OCI-LY1 (cell line): ENCODE measurements at regions not wholly inside any gene's neighbourhood (a gene's known extent, or its start where the extent isn't known, plus 50 kb on each side); places are given as distances from the start of the nearest gene placed in this dataset.

Source experiments
- H2AFZ ChIP-seq: fragments of 200-600 bp; sonication (generic), shearing (Covaris generic); 2 replicates; pipeline ENCODE4 v1.6.0; 2014; ENCODE audit warnings: antibody characterized with exemption, mild to moderate bottlenecking, low read length
- H3F3A ChIP-seq: fragments of 200-600 bp; sonication (generic), shearing (Covaris generic); 2 replicates; pipeline ENCODE4 v1.6.0; 2014; ENCODE audit warnings: mild to moderate bottlenecking, antibody characterized with exemption, low read length, moderate library complexity; ENCODE audit not compliant: insufficient read depth
- H3K27ac ChIP-seq: fragments of 200-600 bp; sonication (generic); 2 replicates; pipeline ENCODE4 v1.5.1; 2014; ENCODE audit warnings: low read length, mixed run types, mild to moderate bottlenecking, low read depth; ENCODE audit not compliant: poor library complexity, severe bottlenecking
- H3K27me3 ChIP-seq: fragments of 200-600 bp; sonication (generic); 2 replicates; pipeline ENCODE4 v1.6.0; 2014; ENCODE audit warnings: antibody characterized with exemption, mild to moderate bottlenecking, low read length, moderate library complexity; ENCODE audit not compliant: insufficient read depth
- H3K36me3 ChIP-seq: fragments of 200-600 bp; sonication (generic); 2 replicates; pipeline ENCODE4 v1.6.1; 2014; ENCODE audit warnings: mild to moderate bottlenecking, antibody characterized with exemption, low read length, moderate library complexity, mixed read lengths; ENCODE audit not compliant: insufficient read depth
- H3K4me1 ChIP-seq: fragments of 200-600 bp; sonication (generic); 2 replicates; pipeline ENCODE4 v1.5.1; 2014; ENCODE audit warnings: mild to moderate bottlenecking, low read length, moderate library complexity; ENCODE audit not compliant: insufficient read depth, severe bottlenecking
- H3K4me2 ChIP-seq: fragments of 200-600 bp; sonication (generic), shearing (Covaris generic); 2 replicates; pipeline ENCODE4 v1.6.1; 2014; ENCODE audit warnings: low read length
- H3K4me3 ChIP-seq: fragments of 200-600 bp; sonication (generic); 2 replicates; pipeline ENCODE4 v1.5.1; 2014; ENCODE audit warnings: low read length, low read depth, mild to moderate bottlenecking, mixed read lengths; ENCODE audit not compliant: poor library complexity, severe bottlenecking
- H3K79me2 ChIP-seq: fragments of 200-600 bp; shearing (Covaris generic); 2 replicates; pipeline ENCODE4 v1.6.1; 2016; ENCODE audit warnings: mixed run types, low read length, mixed read lengths; ENCODE audit not compliant: insufficient read depth
- H3K9ac ChIP-seq: fragments of 200-600 bp; sonication (generic), shearing (Covaris generic); 2 replicates; pipeline ENCODE4 v1.6.1; 2014; ENCODE audit warnings: mild to moderate bottlenecking, low read length, mixed read lengths
- H3K9me2 ChIP-seq: fragments of 200-600 bp; sonication (generic), shearing (Covaris generic); 2 replicates; pipeline ENCODE4 v1.6.1; 2014; ENCODE audit warnings: low read depth, mild to moderate bottlenecking, low read length, mixed read lengths
- H3K9me3 ChIP-seq: fragments of 200-600 bp; shearing (Covaris generic); 2 replicates; pipeline ENCODE4 v1.6.1; 2014; ENCODE audit warnings: low read length, mixed read lengths
- H4K20me1 ChIP-seq: fragments of 200-600 bp; sonication (generic), shearing (Covaris generic); 2 replicates; pipeline ENCODE4 v1.6.0; 2016; ENCODE audit warnings: mild to moderate bottlenecking, low read length; ENCODE audit not compliant: insufficient read depth
- EZH2 ChIP-seq: fragments of 200-600 bp; sonication (generic), shearing (Covaris generic); IDR thresholded peaks from 2 replicates; pipeline ENCODE4 v1.8.0; 2017; ENCODE audit warnings: borderline replicate concordance, mixed run types, mild to moderate bottlenecking, antibody characterized with exemption, low read length, moderate library complexity, mixed read lengths
- TF ChIP-seq, protein P1 (sequence below): fragments of 200-600 bp; sonication (generic), shearing (Covaris generic); IDR thresholded peaks from 2 replicates; pipeline ENCODE4 v1.5.1; 2017; ENCODE audit warnings: mild to moderate bottlenecking, antibody characterized with exemption, low read length, moderate library complexity, mixed read lengths

DNA sequence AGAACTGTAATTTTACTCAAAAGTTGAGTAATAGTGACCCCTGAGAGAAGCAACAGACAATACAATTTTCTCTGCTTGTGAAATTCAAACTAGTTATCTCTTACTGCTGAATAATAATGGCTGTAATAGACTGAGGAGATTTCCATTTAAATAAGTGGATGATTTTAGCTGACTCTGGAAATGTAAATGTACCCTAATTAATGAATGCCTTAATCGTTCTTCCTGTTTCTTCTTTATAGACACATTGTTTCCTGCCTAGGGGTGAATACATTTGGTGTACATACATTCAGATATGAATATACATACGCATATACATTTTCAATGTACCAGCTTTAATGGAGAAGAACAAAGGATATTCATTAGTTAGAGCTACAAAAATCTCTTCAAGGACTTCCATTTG, 611.9 kb downstream of the TFAP2B start:
- no peaks in the 10 kb centered on the region for H3K79me2 ChIP-seq
- TF ChIP-seq EZH2, result no peak
- TF ChIP-seq, protein P1, sequence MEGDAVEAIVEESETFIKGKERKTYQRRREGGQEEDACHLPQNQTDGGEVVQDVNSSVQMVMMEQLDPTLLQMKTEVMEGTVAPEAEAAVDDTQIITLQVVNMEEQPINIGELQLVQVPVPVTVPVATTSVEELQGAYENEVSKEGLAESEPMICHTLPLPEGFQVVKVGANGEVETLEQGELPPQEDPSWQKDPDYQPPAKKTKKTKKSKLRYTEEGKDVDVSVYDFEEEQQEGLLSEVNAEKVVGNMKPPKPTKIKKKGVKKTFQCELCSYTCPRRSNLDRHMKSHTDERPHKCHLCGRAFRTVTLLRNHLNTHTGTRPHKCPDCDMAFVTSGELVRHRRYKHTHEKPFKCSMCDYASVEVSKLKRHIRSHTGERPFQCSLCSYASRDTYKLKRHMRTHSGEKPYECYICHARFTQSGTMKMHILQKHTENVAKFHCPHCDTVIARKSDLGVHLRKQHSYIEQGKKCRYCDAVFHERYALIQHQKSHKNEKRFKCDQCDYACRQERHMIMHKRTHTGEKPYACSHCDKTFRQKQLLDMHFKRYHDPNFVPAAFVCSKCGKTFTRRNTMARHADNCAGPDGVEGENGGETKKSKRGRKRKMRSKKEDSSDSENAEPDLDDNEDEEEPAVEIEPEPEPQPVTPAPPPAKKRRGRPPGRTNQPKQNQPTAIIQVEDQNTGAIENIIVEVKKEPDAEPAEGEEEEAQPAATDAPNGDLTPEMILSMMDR, result no peak
- H3K9me3 ChIP-seq, result no peaks in the 10 kb centered on the region
- no peaks in the 10 kb centered on the region for H3K36me3 ChIP-seq
- no peaks in the 10 kb centered on the region for H3F3A ChIP-seq
- no peak overlapping the region for H2AFZ ChIP-seq
- no peak overlapping the region for H3K9ac ChIP-seq
- H4K20me1 ChIP-seq, result no peaks in the 10 kb centered on the region
- H3K4me1 ChIP-seq, result no peaks in the 10 kb centered on the region
- no peaks in the 10 kb centered on the region for H3K27me3 ChIP-seq
- H3K4me3 ChIP-seq, result no peak overlapping the region
- H3K27ac ChIP-seq, result no peak overlapping the region
- no peak overlapping the region for H3K4me2 ChIP-seq
- no peaks in the 10 kb centered on the region for H3K9me2 ChIP-seq

DNA sequence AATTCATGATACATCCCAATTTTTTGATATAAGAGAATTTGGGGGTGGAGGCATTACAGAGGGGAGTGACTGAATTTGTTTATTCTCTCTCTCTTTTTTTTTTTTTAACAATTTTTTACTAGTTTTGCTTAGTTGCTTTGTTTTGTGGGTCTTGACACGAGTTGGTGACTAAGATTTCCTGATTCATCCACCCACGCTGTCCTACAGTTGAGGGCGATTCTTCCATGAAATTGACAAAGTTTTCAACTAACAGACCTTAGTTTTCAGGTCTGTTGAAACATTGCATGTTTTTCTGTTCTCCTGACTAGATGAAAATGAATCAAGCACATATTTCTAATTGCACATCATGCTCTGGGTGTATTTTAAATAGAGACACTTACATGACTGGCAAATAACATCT, 613.8 kb downstream of the TFAP2B start:
- no peak overlapping the region for H2AFZ ChIP-seq
- no peaks in the 10 kb centered on the region for H3K9me3 ChIP-seq
- H3K9ac ChIP-seq, result no peak overlapping the region
- TF ChIP-seq EZH2, result no peak
- TF ChIP-seq, protein P1, result no peak
- no peak overlapping the region for H3K4me2 ChIP-seq
- no peaks in the 10 kb centered on the region for H4K20me1 ChIP-seq
- H3K36me3 ChIP-seq, result no peaks in the 10 kb centered on the region
- H3K27me3 ChIP-seq, result no peaks in the 10 kb centered on the region
- H3K9me2 ChIP-seq, result no peaks in the 10 kb centered on the region
- H3K79me2 ChIP-seq, result no peaks in the 10 kb centered on the region
- no peak overlapping the region for H3K27ac ChIP-seq
- H3F3A ChIP-seq, result no peaks in the 10 kb centered on the region
- H3K4me3 ChIP-seq, result no peak overlapping the region
- H3K4me1 ChIP-seq, result no peaks in the 10 kb centered on the region

DNA sequence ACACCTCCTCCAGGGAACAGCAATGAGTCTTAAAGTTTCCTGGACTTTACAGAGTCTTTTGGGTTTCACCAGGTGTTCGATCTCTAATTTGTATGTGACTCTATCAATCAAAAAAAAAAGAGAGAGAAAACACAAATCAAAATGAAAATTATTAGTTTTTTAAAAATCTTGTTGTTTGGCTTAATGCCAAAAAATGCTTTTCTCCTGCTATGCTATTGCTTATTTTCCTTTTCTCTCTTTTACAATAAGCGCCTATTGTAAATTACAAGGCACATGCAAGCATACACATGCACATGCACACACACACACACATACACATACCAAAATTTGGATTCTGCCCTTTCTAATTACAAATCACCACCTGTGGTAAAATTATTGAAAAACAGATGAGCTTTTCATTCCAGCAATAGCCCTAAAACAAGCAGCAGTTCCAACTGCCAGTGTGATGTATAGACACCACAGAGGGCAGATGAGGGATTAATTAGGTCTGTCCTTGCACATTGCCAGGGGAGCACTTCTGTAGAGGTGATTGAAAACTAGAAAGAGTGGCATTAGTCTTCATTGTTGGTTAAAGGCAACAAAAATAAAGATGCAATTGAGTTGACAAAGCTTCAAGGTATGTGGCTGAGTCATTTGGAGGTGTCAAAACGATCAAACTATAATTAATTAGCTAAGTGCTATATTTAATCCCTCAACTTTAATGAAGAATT, 631.7 kb downstream of the TFAP2B start:
- no peaks in the 10 kb centered on the region for H3F3A ChIP-seq
- H3K4me1 ChIP-seq, result no peaks in the 10 kb centered on the region
- no peaks in the 10 kb centered on the region for H4K20me1 ChIP-seq
- no peaks in the 10 kb centered on the region for H3K9me2 ChIP-seq
- H3K9me3 ChIP-seq, result no peaks in the 10 kb centered on the region
- H2AFZ ChIP-seq, result no peak overlapping the region
- no peak overlapping the region for H3K4me2 ChIP-seq
- no peaks in the 10 kb centered on the region for H3K27me3 ChIP-seq
- TF ChIP-seq EZH2, result no peak
- TF ChIP-seq, protein P1, result no peak
- H3K4me3 ChIP-seq, result no peak overlapping the region
- no peak overlapping the region for H3K9ac ChIP-seq
- no peaks in the 10 kb centered on the region for H3K79me2 ChIP-seq
- no peaks in the 10 kb centered on the region for H3K36me3 ChIP-seq
- no peak overlapping the region for H3K27ac ChIP-seq
